Fibroblast of the conjunctiva (primary cell): ENCODE measurements at regions not wholly inside any gene's neighbourhood (a gene's known extent, or its start where the extent isn't known, plus 50 kb on each side); places are given as distances from the start of the nearest gene placed in this dataset.
A peak's percentile ranks its signal among the peaks of the same experiment; 100 is the strongest.

Experiments used
- DNase-seq: peaks from one replicate; pipeline ENCODE4 v3.0.0-alpha.2; 2010; ENCODE audit warnings: low read depth

- no peak for DNase-seq
These were observed 67.7 kb downstream of the MGST1 start for GRCh38 chr12:16415155-16415554.

GRCh38 chr12:16417058-16417457 lies 69.6 kb downstream of the MGST1 start:
- DNase-seq: no peak

- DNase-seq: no peak
These were observed 74.4 kb downstream of the MGST1 start for GRCh38 chr12:16421806-16422205.

- no peak for DNase-seq
These were observed 77.1 kb downstream of the MGST1 start for GRCh38 chr12:16424531-16424930.

GRCh38 chr12:16435875-16436554 lies 88.6 kb downstream of the MGST1 start:
- no peak for DNase-seq

- no peak for DNase-seq
These were observed 89.9 kb downstream of the MGST1 start for GRCh38 chr12:16437281-16437816.

GRCh38 chr12:16437926-16438325 lies 90.5 kb downstream of the MGST1 start:
- no peak for DNase-seq

GRCh38 chr12:16449459-16449858 lies 102.0 kb downstream of the MGST1 start:
- DNase-seq: no peak

GRCh38 chr12:16453319-16453718 lies 105.9 kb downstream of the MGST1 start:
- no peak for DNase-seq

- DNase-seq: no peak
These were observed 107.0 kb downstream of the MGST1 start for GRCh38 chr12:16454481-16454880.

GRCh38 chr12:16458521-16459078 lies 111.2 kb downstream of the MGST1 start:
- no peak for DNase-seq

GRCh38 chr12:16467272-16467671 lies 119.8 kb downstream of the MGST1 start:
- DNase-seq: no peak

GRCh38 chr12:16472631-16473030 lies 125.2 kb downstream of the MGST1 start:
- no peak for DNase-seq

GRCh38 chr12:16473610-16474326 lies 126.3 kb downstream of the MGST1 start:
- DNase-seq: peak; percentile 47

- no peak for DNase-seq
These were observed 127.4 kb downstream of the MGST1 start for GRCh38 chr12:16474801-16475200.

GRCh38 chr12:16475521-16475920 lies 128.1 kb downstream of the MGST1 start:
- DNase-seq: no peak

GRCh38 chr12:16482726-16483125 lies 123.2 kb downstream of the LMO3 start:
- DNase-seq: no peak

- DNase-seq: no peak
These were observed 113.7 kb downstream of the LMO3 start for GRCh38 chr12:16492240-16492639.

GRCh38 chr12:16492820-16493797 lies 112.9 kb downstream of the LMO3 start:
- DNase-seq: no peak

GRCh38 chr12:16495196-16495595 lies 110.8 kb downstream of the LMO3 start:
- DNase-seq: no peak
